ENCODE measurements at regions not wholly inside any gene's neighbourhood (a gene's known extent, or its start where the extent isn't known, plus 50 kb on each side); places are given as distances from the start of the nearest gene placed in this dataset.

GRCh38 chr12:108033090-108033489 is 96.0 kb upstream of the WSCD2 start:
- H3K4me1 Mint-ChIP-seq (ENCODE audit: low read depth): no peaks in the 10 kb centered on the region
- ATAC-seq (replicated peaks in 1 of 2): no peak
- H3K4me3 Mint-ChIP-seq: no peak overlapping the region
- H3K27ac Mint-ChIP-seq: no peak overlapping the region
- H3K36me3 Mint-ChIP-seq (ENCODE audit: insufficient read depth in 2 of 2): no peaks in the 10 kb centered on the region
- peaks cover 20% of the 10 kb centered on the region for H3K27me3 Mint-ChIP-seq (ENCODE audit: low read depth)
- H3K9me3 Mint-ChIP-seq: no peaks in the 10 kb centered on the region
- DNase-seq: no peak

GRCh38 chr12:108035372-108035771 is 93.7 kb upstream of the WSCD2 start:
- DNase-seq: no peak
- ATAC-seq (replicated peaks in 1 of 2): no peak
- H3K27ac Mint-ChIP-seq: no peak overlapping the region
- no peaks in the 10 kb centered on the region for H3K4me1 Mint-ChIP-seq (ENCODE audit: low read depth)
- H3K9me3 Mint-ChIP-seq: no peaks in the 10 kb centered on the region
- no peaks in the 10 kb centered on the region for H3K36me3 Mint-ChIP-seq (ENCODE audit: insufficient read depth in 2 of 2)
- peaks cover 8% of the 10 kb centered on the region for H3K27me3 Mint-ChIP-seq (ENCODE audit: low read depth)
- no peak overlapping the region for H3K4me3 Mint-ChIP-seq

GRCh38 chr12:108037960-108038359 is 91.1 kb upstream of the WSCD2 start:
- Mint-ChIP-seq H3K9me3 (no peaks in the 10 kb centered on the region), H3K36me3 (ENCODE audit: insufficient read depth in 2 of 2) (no peaks in the 10 kb centered on the region), H3K4me3 (no peak overlapping the region), H3K27me3 (ENCODE audit: low read depth) (peaks cover 8% of the 10 kb centered on the region), H3K4me1 (ENCODE audit: low read depth) (no peaks in the 10 kb centered on the region), H3K27ac (no peak overlapping the region)
- DNase-seq (no peak), ATAC-seq (replicated peaks in 1 of 2) (no peak)

- Mint-ChIP-seq H3K27me3 (ENCODE audit: low read depth) (peaks cover 12% of the 10 kb centered on the region), H3K36me3 (ENCODE audit: insufficient read depth in 2 of 2) (no peaks in the 10 kb centered on the region), H3K4me1 (ENCODE audit: low read depth) (no peaks in the 10 kb centered on the region), H3K4me3 (no peak overlapping the region), H3K27ac (no peak overlapping the region), H3K9me3 (no peaks in the 10 kb centered on the region)
- DNase-seq (no peak), ATAC-seq (replicated peaks in 1 of 2) (no peak)
These were observed 89.3 kb upstream of the WSCD2 start for GRCh38 chr12:108039794-108040193.

- Mint-ChIP-seq H3K4me3 (no peak overlapping the region), H3K36me3 (ENCODE audit: insufficient read depth in 2 of 2) (no peaks in the 10 kb centered on the region), H3K4me1 (ENCODE audit: low read depth) (no peaks in the 10 kb centered on the region)
These were observed 88.1 kb upstream of the WSCD2 start for GRCh38 chr12:108040947-108041346.

GRCh38 chr12:108043286-108043685 is 85.8 kb upstream of the WSCD2 start:
- no peaks in the 10 kb centered on the region for H3K9me3 Mint-ChIP-seq
- no peak overlapping the region for H3K27ac Mint-ChIP-seq
- H3K4me1 Mint-ChIP-seq (ENCODE audit: low read depth): peaks cover 11% of the 10 kb centered on the region
- ATAC-seq (replicated peaks in 1 of 2) (no peak), DNase-seq (no peak)
- no peak overlapping the region for H3K4me3 Mint-ChIP-seq
- no peaks in the 10 kb centered on the region for H3K36me3 Mint-ChIP-seq (ENCODE audit: insufficient read depth in 2 of 2)
- H3K27me3 Mint-ChIP-seq (ENCODE audit: low read depth): peaks cover 26% of the 10 kb centered on the region

More at GRCh38 chr12:108040947-108041346, 88.1 kb upstream of the WSCD2 start:
- DNase-seq: no peak
- Mint-ChIP-seq H3K27me3 (ENCODE audit: low read depth) (peaks cover 12% of the 10 kb centered on the region), H3K27ac (no peak overlapping the region), H3K9me3 (no peaks in the 10 kb centered on the region)
- no peak for ATAC-seq (replicated peaks in 1 of 2)

- Mint-ChIP-seq H3K4me1 (ENCODE audit: low read depth) (peaks cover 11% of the 10 kb centered on the region), H3K27me3 (ENCODE audit: low read depth) (peaks cover 27% of the 10 kb centered on the region), H3K4me3 (no peak overlapping the region), H3K27ac (no peak overlapping the region), H3K36me3 (ENCODE audit: insufficient read depth in 2 of 2) (no peaks in the 10 kb centered on the region), H3K9me3 (no peaks in the 10 kb centered on the region)
- ATAC-seq (replicated peaks in 1 of 2) (no peak), DNase-seq (no peak)
These were observed 85.1 kb upstream of the WSCD2 start for GRCh38 chr12:108043750-108044533.

GRCh38 chr12:108046135-108046534 is 83.0 kb upstream of the WSCD2 start:
- ATAC-seq (replicated peaks in 1 of 2) (no peak), DNase-seq (no peak)
- peaks cover 11% of the 10 kb centered on the region for H3K4me1 Mint-ChIP-seq (ENCODE audit: low read depth)
- no peaks in the 10 kb centered on the region for H3K36me3 Mint-ChIP-seq (ENCODE audit: insufficient read depth in 2 of 2)
- H3K27ac Mint-ChIP-seq: no peak overlapping the region
- H3K27me3 Mint-ChIP-seq (ENCODE audit: low read depth): peaks cover 37% of the 10 kb centered on the region
- no peaks in the 10 kb centered on the region for H3K9me3 Mint-ChIP-seq
- no peak overlapping the region for H3K4me3 Mint-ChIP-seq

GRCh38 chr12:108046650-108047049 is 82.4 kb upstream of the WSCD2 start:
- Mint-ChIP-seq H3K9me3 (no peaks in the 10 kb centered on the region), H3K4me3 (peak overlapping the region; percentile 2 to 41), H3K27ac (no peak overlapping the region), H3K4me1 (ENCODE audit: low read depth) (peaks cover 11% of the 10 kb centered on the region), H3K27me3 (ENCODE audit: low read depth) (peaks cover 42% of the 10 kb centered on the region), H3K36me3 (ENCODE audit: insufficient read depth in 2 of 2) (no peaks in the 10 kb centered on the region)
- no peak for ATAC-seq (replicated peaks in 1 of 2)
- DNase-seq: no peak

- ATAC-seq (replicated peaks in 1 of 2): no peak
- Mint-ChIP-seq H3K27me3 (ENCODE audit: low read depth) (peaks cover 47% of the 10 kb centered on the region), H3K9me3 (no peaks in the 10 kb centered on the region), H3K4me3 (peak overlapping the region; percentile 2 to 41), H3K27ac (no peak overlapping the region), H3K4me1 (ENCODE audit: low read depth) (peaks cover 11% of the 10 kb centered on the region), H3K36me3 (ENCODE audit: insufficient read depth in 2 of 2) (no peaks in the 10 kb centered on the region)
- no peak for DNase-seq
These were observed 82.0 kb upstream of the WSCD2 start for GRCh38 chr12:108047071-108047550.

- DNase-seq: no peak
- Mint-ChIP-seq H3K27ac (no peak overlapping the region), H3K27me3 (ENCODE audit: low read depth) (peaks cover 48% of the 10 kb centered on the region), H3K4me1 (ENCODE audit: low read depth) (peaks cover 11% of the 10 kb centered on the region), H3K9me3 (no peaks in the 10 kb centered on the region), H3K4me3 (no peak overlapping the region), H3K36me3 (ENCODE audit: insufficient read depth in 2 of 2) (no peaks in the 10 kb centered on the region)
- no peak for ATAC-seq (replicated peaks in 1 of 2)
These were observed 80.4 kb upstream of the WSCD2 start for GRCh38 chr12:108048686-108049085.

GRCh38 chr12:108050696-108051095 is 78.4 kb upstream of the WSCD2 start:
- Mint-ChIP-seq H3K27me3 (ENCODE audit: low read depth) (peaks cover 42% of the 10 kb centered on the region), H3K4me1 (ENCODE audit: low read depth) (peaks cover 11% of the 10 kb centered on the region), H3K9me3 (no peaks in the 10 kb centered on the region), H3K36me3 (ENCODE audit: insufficient read depth in 2 of 2) (no peaks in the 10 kb centered on the region), H3K27ac (no peak overlapping the region), H3K4me3 (no peak overlapping the region)
- no peak for DNase-seq
- no peak for ATAC-seq (replicated peaks in 1 of 2)

- Mint-ChIP-seq H3K4me3 (no peak overlapping the region), H3K9me3 (no peaks in the 10 kb centered on the region), H3K27me3 (ENCODE audit: low read depth) (peaks cover 35% of the 10 kb centered on the region), H3K4me1 (ENCODE audit: low read depth) (no peaks in the 10 kb centered on the region), H3K27ac (no peak overlapping the region), H3K36me3 (ENCODE audit: insufficient read depth in 2 of 2) (no peaks in the 10 kb centered on the region)
- DNase-seq (no peak), ATAC-seq (replicated peaks in 1 of 2) (no peak)
These were observed 76.8 kb upstream of the WSCD2 start for GRCh38 chr12:108052260-108052659.

- no peaks in the 10 kb centered on the region for H3K4me1 Mint-ChIP-seq (ENCODE audit: low read depth)
- H3K27me3 Mint-ChIP-seq (ENCODE audit: low read depth): peaks cover 37% of the 10 kb centered on the region
- ATAC-seq (replicated peaks in 1 of 2) (no peak), DNase-seq (no peak)
- no peaks in the 10 kb centered on the region for H3K9me3 Mint-ChIP-seq
- H3K4me3 Mint-ChIP-seq: no peak overlapping the region
- peaks cover 0 to 1% of the 10 kb centered on the region in 2 donors for H3K36me3 Mint-ChIP-seq (ENCODE audit: insufficient read depth in 2 of 2)
- H3K27ac Mint-ChIP-seq: no peak overlapping the region
These were observed 75.6 kb upstream of the WSCD2 start for GRCh38 chr12:108053512-108053911.

Measured in activated T-cell treated with anti-CD3 and anti-CD28 coated beads, Interleukin-2, amount 50 U/mL, for 72 hours (primary cell).